Mammary epithelial cell (primary cell): ENCODE measurements at regions not wholly inside any gene's neighbourhood (a gene's known extent, or its start where the extent isn't known, plus 50 kb on each side); places are given as distances from the start of the nearest gene placed in this dataset.

Experiments
- CTCF ChIP-seq, 2 donors: IDR thresholded peaks in 1 of 2; conservative IDR thresholded peaks in 1 of 2; 2 replicates each; pipeline ENCODE4 v1.5.1; 2011 to 2012; ENCODE audit warnings: inconsistent platforms in 2 of 2, low read length in 2 of 2, mild to moderate bottlenecking in 2 of 2, control low read depth in 1 of 2, low read depth in 1 of 2; ENCODE audit not compliant: insufficient read depth in 1 of 2; ENCODE audit errors: extremely low read depth in 1 of 2
- EZH2 ChIP-seq: IDR thresholded peaks from 2 replicates; pipeline ENCODE4 v1.6.1; 2012; ENCODE audit warnings: low read length, inconsistent platforms, borderline replicate concordance

- TF ChIP-seq CTCF (conservative IDR thresholded peaks at IDR 0.05 in 1 of 2, IDR thresholded peaks at IDR 0.05 in 1 of 2; ENCODE audit: extremely low read depth in 1 of 2, insufficient read depth in 1 of 2, low read depth in 1 of 2, low read length in 2 of 2) (no peak), EZH2 (no peak)
These were observed 71.6 kb upstream of the ZNF280D start for GRCh38 chr15:56804938-56805337.
